Ecto neural progenitor cell (in vitro differentiated cells): ENCODE measurements at regions not wholly inside any gene's neighbourhood (a gene's known extent, or its start where the extent isn't known, plus 50 kb on each side); places are given as distances from the start of the nearest gene placed in this dataset.
"Not testable (repeated sequence)": the region's sequence is repeated elsewhere in the genome, so short reads cannot be mapped to it uniquely, and the experiment has no call there.

Experiments
- DNase-seq: peaks from one replicate; pipeline ENCODE4 v3.0.0-alpha.2; 2018; ENCODE audit warnings: low spot score

- DNase-seq: no peak
Measured at GRCh38 chr14:30312214-30312613, 246.7 kb upstream of the G2E3 start.

GRCh38 chr14:30317729-30318128 lies 241.2 kb upstream of the G2E3 start:
- no peak for DNase-seq

- DNase-seq: no peak
Measured at GRCh38 chr14:30322819-30323218, 236.1 kb upstream of the G2E3 start.

- no peak for DNase-seq
Measured at GRCh38 chr14:30330033-30330432, 228.9 kb upstream of the G2E3 start.

GRCh38 chr14:30330445-30330844 lies 228.5 kb upstream of the G2E3 start:
- no peak for DNase-seq

GRCh38 chr14:30331030-30331429 lies 227.9 kb upstream of the G2E3 start:
- DNase-seq: no peak

- DNase-seq: no peak
Measured at GRCh38 chr14:30332374-30332773, 226.6 kb upstream of the G2E3 start.

- DNase-seq: no peak
Measured at GRCh38 chr14:30333934-30334333, 225.0 kb upstream of the G2E3 start.

GRCh38 chr14:30337456-30337855 lies 221.5 kb upstream of the G2E3 start:
- DNase-seq: no peak

- no peak for DNase-seq
Measured at GRCh38 chr14:30339311-30339901, 219.6 kb upstream of the G2E3 start.

- no peak for DNase-seq
Measured at GRCh38 chr14:30340495-30340894, 218.5 kb upstream of the G2E3 start.

GRCh38 chr14:30345511-30345910 lies 213.4 kb upstream of the G2E3 start:
- no peak for DNase-seq

GRCh38 chr14:30348445-30348844 lies 210.5 kb upstream of the G2E3 start:
- DNase-seq: no peak

GRCh38 chr14:30349520-30349919 lies 209.4 kb upstream of the G2E3 start:
- DNase-seq: no peak

GRCh38 chr14:30354439-30354838 lies 204.5 kb upstream of the G2E3 start:
- no peak for DNase-seq

- DNase-seq: no peak
Measured at GRCh38 chr14:30355431-30355913, 203.5 kb upstream of the G2E3 start.

- DNase-seq: no peak
Measured at GRCh38 chr14:30356438-30357202, 202.3 kb upstream of the G2E3 start.

GRCh38 chr14:30357791-30358190 lies 201.2 kb upstream of the G2E3 start:
- no peak for DNase-seq

- no peak for DNase-seq
Measured at GRCh38 chr14:30362369-30363218, 196.4 kb upstream of the G2E3 start.

GRCh38 chr14:30363219-30363880 lies 195.6 kb upstream of the G2E3 start:
- not testable (repeated sequence) for DNase-seq

GRCh38 chr14:30369502-30370180 lies 189.3 kb upstream of the G2E3 start:
- DNase-seq: no peak

- DNase-seq: no peak
Measured at GRCh38 chr14:30373053-30373452, 185.9 kb upstream of the G2E3 start.
